ENCODE measurements at regions not wholly inside any gene's neighbourhood (a gene's known extent, or its start where the extent isn't known, plus 50 kb on each side); places are given as distances from the start of the nearest gene placed in this dataset.

DNA sequence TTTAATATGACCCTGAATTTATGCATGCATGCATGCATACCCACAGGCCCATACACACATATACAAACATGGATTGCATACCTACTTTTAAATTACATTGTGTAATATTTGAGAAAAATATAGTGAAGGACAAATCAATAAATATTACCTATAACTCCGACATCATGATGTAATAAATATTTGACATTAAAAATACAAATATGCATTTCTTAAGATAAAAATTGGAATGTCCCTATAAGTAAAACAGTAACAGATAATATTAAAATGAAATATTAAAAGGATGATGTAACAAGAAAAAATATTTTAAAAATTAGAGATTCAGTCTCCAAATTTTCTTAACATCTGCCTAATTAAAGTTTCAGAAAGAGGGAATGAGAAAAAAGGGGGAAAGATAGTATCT is 433.0 kb downstream of the MDFIC start:
- TF ChIP-seq, protein P1, sequence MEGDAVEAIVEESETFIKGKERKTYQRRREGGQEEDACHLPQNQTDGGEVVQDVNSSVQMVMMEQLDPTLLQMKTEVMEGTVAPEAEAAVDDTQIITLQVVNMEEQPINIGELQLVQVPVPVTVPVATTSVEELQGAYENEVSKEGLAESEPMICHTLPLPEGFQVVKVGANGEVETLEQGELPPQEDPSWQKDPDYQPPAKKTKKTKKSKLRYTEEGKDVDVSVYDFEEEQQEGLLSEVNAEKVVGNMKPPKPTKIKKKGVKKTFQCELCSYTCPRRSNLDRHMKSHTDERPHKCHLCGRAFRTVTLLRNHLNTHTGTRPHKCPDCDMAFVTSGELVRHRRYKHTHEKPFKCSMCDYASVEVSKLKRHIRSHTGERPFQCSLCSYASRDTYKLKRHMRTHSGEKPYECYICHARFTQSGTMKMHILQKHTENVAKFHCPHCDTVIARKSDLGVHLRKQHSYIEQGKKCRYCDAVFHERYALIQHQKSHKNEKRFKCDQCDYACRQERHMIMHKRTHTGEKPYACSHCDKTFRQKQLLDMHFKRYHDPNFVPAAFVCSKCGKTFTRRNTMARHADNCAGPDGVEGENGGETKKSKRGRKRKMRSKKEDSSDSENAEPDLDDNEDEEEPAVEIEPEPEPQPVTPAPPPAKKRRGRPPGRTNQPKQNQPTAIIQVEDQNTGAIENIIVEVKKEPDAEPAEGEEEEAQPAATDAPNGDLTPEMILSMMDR (IDR thresholded peaks at IDR 0.05) = no peak
- TF ChIP-seq POLR2A (IDR thresholded peaks at IDR 0.05) = no peak

All from ovary (tissue), 3 donors.